ENCODE measurements at regions not wholly inside any gene's neighbourhood (a gene's known extent, or its start where the extent isn't known, plus 50 kb on each side); places are given as distances from the start of the nearest gene placed in this dataset.

DNA sequence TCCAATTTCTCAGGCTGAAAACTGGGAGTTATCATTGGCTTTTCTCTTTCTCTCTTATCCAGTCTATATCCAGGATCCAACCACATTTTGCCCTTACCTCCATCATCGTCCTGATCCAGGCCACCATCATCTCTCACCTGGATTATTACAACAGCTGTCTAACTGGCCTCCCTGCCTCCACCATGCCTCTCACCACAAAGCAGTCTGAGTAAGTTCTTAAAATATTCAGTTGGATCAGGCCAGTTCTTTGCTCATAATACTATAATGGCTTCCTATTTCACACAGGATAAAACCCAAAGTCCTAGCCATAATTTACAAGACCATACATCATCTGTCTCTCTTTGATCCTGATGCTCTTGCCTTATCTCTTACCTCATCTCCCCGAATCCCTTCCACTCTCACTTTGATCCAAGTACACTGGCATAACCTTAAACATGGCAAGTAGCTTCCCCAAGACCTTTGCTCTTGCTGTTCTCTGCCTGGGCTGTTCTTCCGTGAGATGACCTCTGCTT is 133.4 kb upstream of the RAP1B start:
- Histone ChIP-seq H3F3A (ENCODE audit: low read depth) (no peaks in the 10 kb centered on the region), H3K4me3 (ENCODE audit: low read length, poor library complexity, severe bottlenecking) (no peak overlapping the region), H3K9me2 (replicated peaks; ENCODE audit: low read depth, low read length) (no peaks in the 10 kb centered on the region), H3K9ac (ENCODE audit: low read depth, low read length, poor library complexity, severe bottlenecking) (no peak overlapping the region), H4K20me1 (ENCODE audit: insufficient read depth, low read length, poor library complexity, severe bottlenecking) (no peaks in the 10 kb centered on the region), H2AFZ (ENCODE audit: low read length) (no peak overlapping the region), H3K27me3 (ENCODE audit: insufficient read depth, low read length, poor library complexity, severe bottlenecking) (no peaks in the 10 kb centered on the region), H3K79me2 (ENCODE audit: insufficient read depth, low read length) (no peaks in the 10 kb centered on the region), H3K4me1 (ENCODE audit: insufficient read depth, low read length, poor library complexity, severe bottlenecking) (peaks cover 13% of the 10 kb centered on the region), H3K36me3 (ENCODE audit: insufficient read depth, low read length) (no peaks in the 10 kb centered on the region), H3K9me3 (ENCODE audit: insufficient read depth, low read depth, low read length) (no peaks in the 10 kb centered on the region), H3K4me2 (ENCODE audit: low read depth, low read length, poor library complexity, severe bottlenecking) (no peak overlapping the region)
- no peak for TF ChIP-seq EZH2phosphoT487 (IDR thresholded peaks at IDR 0.05; ENCODE audit: borderline replicate concordance)
- TF ChIP-seq, protein P1, sequence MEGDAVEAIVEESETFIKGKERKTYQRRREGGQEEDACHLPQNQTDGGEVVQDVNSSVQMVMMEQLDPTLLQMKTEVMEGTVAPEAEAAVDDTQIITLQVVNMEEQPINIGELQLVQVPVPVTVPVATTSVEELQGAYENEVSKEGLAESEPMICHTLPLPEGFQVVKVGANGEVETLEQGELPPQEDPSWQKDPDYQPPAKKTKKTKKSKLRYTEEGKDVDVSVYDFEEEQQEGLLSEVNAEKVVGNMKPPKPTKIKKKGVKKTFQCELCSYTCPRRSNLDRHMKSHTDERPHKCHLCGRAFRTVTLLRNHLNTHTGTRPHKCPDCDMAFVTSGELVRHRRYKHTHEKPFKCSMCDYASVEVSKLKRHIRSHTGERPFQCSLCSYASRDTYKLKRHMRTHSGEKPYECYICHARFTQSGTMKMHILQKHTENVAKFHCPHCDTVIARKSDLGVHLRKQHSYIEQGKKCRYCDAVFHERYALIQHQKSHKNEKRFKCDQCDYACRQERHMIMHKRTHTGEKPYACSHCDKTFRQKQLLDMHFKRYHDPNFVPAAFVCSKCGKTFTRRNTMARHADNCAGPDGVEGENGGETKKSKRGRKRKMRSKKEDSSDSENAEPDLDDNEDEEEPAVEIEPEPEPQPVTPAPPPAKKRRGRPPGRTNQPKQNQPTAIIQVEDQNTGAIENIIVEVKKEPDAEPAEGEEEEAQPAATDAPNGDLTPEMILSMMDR (conservative IDR thresholded peaks at IDR 0.05; ENCODE audit: low read length): no peak

- Histone ChIP-seq H3K9me3 (ENCODE audit: insufficient read depth, low read depth, low read length) (no peaks in the 10 kb centered on the region), H3K4me1 (ENCODE audit: insufficient read depth, low read length, poor library complexity, severe bottlenecking) (peaks cover 19% of the 10 kb centered on the region), H3K4me3 (ENCODE audit: low read length, poor library complexity, severe bottlenecking) (no peak overlapping the region), H4K20me1 (ENCODE audit: insufficient read depth, low read length, poor library complexity, severe bottlenecking) (no peaks in the 10 kb centered on the region), H2AFZ (ENCODE audit: low read length) (no peak overlapping the region), H3F3A (ENCODE audit: low read depth) (no peaks in the 10 kb centered on the region), H3K36me3 (ENCODE audit: insufficient read depth, low read length) (no peaks in the 10 kb centered on the region), H3K27me3 (ENCODE audit: insufficient read depth, low read length, poor library complexity, severe bottlenecking) (no peaks in the 10 kb centered on the region), H3K4me2 (ENCODE audit: low read depth, low read length, poor library complexity, severe bottlenecking) (no peak overlapping the region), H3K9me2 (replicated peaks; ENCODE audit: low read depth, low read length) (no peaks in the 10 kb centered on the region), H3K9ac (ENCODE audit: low read depth, low read length, poor library complexity, severe bottlenecking) (no peak overlapping the region), H3K79me2 (ENCODE audit: insufficient read depth, low read length) (no peaks in the 10 kb centered on the region)
- TF ChIP-seq, protein P1 (conservative IDR thresholded peaks at IDR 0.05; ENCODE audit: low read length): no peak
- TF ChIP-seq EZH2phosphoT487 (IDR thresholded peaks at IDR 0.05; ENCODE audit: borderline replicate concordance): no peak
These were observed 132.8 kb upstream of the RAP1B start for GRCh38 chr12:68477906-68478305.

GRCh38 chr12:68478516-68479260 is 132.0 kb upstream of the RAP1B start:
- TF ChIP-seq EZH2phosphoT487 (IDR thresholded peaks at IDR 0.05; ENCODE audit: borderline replicate concordance): no peak
- TF ChIP-seq, protein P1 (conservative IDR thresholded peaks at IDR 0.05; ENCODE audit: low read length): no peak
- H3F3A ChIP-seq (ENCODE audit: low read depth): no peaks in the 10 kb centered on the region
- no peaks in the 10 kb centered on the region for H3K79me2 ChIP-seq (ENCODE audit: insufficient read depth, low read length)
- no peak overlapping the region for H3K4me3 ChIP-seq (ENCODE audit: low read length, poor library complexity, severe bottlenecking)
- no peaks in the 10 kb centered on the region for H3K9me3 ChIP-seq (ENCODE audit: insufficient read depth, low read depth, low read length)
- no peaks in the 10 kb centered on the region for H3K9me2 ChIP-seq (replicated peaks; ENCODE audit: low read depth, low read length)
- no peaks in the 10 kb centered on the region for H3K27me3 ChIP-seq (ENCODE audit: insufficient read depth, low read length, poor library complexity, severe bottlenecking)
- H4K20me1 ChIP-seq (ENCODE audit: insufficient read depth, low read length, poor library complexity, severe bottlenecking): no peaks in the 10 kb centered on the region
- H3K4me1 ChIP-seq (ENCODE audit: insufficient read depth, low read length, poor library complexity, severe bottlenecking): peaks cover 26% of the 10 kb centered on the region
- H3K9ac ChIP-seq (ENCODE audit: low read depth, low read length, poor library complexity, severe bottlenecking): no peak overlapping the region
- no peak overlapping the region for H2AFZ ChIP-seq (ENCODE audit: low read length)
- no peaks in the 10 kb centered on the region for H3K36me3 ChIP-seq (ENCODE audit: insufficient read depth, low read length)
- no peak overlapping the region for H3K4me2 ChIP-seq (ENCODE audit: low read depth, low read length, poor library complexity, severe bottlenecking)

All from Loucy (cell line).